ENCODE measurements at regions not wholly inside any gene's neighbourhood (a gene's known extent, or its start where the extent isn't known, plus 50 kb on each side); places are given as distances from the start of the nearest gene placed in this dataset.
A peak's percentile ranks its signal among the peaks of the same experiment; 100 is the strongest.

DNA sequence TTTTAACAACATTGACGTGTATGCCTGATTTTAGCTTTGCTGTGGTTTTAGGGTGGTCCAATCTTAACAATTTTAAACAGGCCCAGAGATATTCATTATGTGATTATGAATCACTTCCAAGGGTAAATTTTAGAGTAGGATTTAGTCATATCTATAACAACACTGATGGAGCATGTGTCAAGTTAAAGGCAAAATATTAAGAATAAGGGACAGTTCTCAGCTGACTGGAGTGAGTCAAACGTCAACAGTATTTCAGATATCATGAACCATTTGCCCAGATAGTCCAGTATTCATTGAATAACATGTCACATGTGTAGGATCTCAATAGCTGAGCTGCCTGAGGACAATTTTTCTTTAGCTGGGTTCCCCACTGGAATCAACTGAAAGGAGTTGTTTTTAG lies 61.3 kb upstream of the VCX2 start:
- no peak for DNase-seq

DNA sequence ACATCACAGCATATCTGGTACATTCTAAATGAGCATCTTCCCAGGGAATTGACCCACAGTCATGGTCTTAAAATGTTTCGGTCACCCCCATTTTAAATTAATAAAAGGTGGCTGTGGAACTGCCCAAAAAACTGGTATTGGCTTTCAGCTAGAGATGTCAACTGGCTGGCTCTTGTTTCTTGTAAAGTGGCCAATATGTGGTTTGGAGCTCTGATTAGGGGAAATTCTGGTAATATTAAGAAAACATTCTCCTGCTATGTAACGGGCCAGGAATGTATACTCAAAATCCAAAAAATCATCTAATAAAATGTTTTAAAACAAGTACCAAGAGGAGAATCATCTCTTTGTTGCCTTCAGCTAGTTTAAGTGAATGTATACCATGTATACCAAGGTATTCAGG lies 62.0 kb upstream of the VCX2 start:
- DNase-seq, result no peak

DNA sequence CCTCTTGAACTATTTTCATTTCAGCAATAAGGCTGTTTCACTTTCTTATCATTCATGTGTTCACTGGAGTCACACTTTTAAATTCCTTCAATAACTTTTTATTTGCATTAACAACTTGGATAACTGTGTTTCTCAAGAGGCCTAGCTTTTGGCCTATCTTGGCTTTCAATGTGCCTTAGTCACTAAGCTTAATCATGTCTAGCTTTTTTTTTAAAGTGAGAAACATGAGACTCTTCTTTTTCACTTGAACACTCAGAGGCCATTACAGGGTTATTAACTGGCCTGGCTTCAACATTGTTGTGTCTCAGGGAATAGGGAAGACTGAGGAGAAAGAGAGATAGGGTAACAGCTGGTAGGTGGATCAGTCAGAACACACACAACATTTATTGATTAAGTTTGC lies 64.0 kb upstream of the VCX2 start:
- no peak for DNase-seq

DNA sequence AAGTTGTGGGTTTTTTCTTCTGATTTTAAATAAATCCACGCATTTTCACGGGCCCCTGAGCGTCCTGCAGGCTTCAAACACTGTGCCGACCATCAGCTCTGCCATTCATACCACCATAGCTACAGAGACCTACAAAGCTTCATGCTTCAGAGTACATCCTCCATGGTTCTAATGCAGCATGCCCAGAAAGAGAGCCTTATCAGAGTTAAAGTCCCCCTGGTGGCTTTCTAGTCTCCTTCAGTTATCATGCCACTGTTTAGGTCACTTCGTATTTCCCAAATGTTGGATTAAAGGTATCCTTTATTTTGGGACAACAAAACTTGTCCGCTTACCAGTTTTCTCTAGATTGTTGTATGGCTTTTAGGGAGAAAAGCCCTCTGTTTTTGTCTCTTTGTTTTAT lies 66.7 kb upstream of the VCX2 start:
- no peak for DNase-seq

DNA sequence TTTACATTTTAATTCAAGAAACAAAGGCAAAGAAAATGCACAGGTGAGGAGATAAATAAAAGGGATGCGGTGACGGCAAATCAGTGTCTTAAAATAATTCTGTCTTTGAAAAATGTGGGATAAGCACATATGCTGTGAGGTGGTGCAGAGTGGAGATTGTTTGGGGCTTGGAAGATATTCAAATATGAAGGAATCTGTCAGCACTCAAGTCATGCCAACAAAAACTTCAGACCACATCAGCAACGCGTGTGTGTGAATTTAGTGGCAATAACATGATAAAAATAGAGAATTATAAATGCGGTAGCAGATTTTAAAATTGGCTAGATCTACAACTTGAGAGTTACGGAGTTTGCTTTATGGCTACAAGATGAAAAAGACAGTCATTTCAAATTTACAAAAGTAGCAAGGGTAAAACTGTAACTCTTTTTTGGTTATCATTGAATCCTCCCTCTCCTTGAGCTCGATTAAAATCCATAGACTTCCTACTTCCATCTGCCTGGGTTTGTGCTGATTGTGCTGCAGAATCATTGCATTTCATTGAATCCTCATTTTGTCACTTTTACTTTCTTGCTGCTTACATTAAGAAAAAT lies 71.5 kb upstream of the VCX2 start:
- DNase-seq, result no peak

DNA sequence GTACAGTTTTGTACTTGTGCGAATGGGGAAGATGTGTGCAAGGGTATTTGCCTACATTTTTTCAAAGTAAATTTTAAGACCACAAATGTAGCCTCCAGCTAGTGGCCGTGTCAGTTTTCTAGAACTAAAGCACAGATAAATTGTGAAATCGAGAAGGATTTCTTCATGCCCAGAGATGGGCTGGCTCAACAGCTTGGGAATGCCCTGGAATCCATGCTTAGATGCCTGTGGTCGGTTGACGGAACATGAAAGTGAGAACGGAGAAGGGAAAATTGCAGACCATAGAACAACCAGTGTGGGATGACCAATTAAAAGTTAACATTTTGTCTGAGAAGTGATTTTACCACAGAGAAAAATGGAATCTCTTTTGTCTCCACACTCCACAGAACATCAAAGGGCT lies 73.2 kb upstream of the VCX2 start:
- no peak for DNase-seq

DNA sequence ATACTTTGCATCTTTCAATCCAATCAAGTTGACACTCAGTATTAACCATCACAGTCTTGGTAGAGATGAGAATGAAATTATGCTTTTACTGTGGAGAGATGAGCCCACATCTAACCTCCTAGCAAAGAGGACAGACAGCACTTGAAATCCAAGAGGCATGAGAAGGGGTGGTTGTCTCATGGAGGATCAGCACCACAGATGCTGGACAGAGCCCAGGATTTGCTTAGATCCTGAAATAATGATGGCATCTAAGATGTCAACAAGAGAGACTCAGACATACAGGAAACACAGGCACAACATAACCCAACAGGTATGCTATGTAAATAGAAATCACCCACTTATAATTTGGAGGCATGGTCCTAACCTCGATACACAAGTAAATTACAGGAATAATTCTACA lies 74.3 kb upstream of the VCX2 start:
- no peak for DNase-seq

DNA sequence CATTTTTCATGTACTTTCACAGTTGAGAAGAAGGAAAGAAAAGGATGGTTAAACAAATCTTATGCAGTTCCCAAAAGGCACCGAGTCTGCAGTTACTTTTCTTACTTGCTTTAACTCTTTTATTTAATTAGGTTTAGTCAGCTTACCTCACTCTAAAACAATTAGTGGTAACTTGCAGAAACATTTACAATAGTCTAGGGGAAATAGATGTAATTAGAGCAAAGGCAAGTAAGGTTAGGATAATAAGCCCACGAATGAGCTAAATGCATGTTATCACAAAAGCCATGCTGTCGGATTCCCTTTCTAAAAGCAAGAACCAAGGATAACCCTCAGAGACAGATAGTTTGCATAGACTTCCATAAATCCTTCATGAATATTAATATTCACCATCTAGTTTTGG lies 82.0 kb upstream of the VCX2 start:
- DNase-seq, result no peak

DNA sequence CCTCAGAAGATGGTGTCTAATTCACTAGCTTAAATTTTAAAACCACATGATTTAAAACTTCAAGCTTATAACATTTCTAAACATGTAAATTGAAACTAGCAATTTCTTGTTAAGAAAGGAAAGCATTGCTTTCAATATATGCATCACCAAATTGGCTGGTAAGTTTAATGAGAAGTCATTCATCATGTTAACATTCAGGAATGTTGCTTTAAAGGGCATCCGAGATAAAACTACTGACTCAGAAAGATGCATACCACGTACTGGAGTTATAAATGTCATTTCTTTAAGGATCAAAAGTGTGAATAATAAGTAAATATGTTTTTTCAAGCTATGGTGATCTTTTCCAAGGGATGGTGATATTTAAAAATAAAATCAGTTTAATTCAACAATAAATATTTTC lies 83.3 kb upstream of the VCX2 start:
- no peak for DNase-seq

DNA sequence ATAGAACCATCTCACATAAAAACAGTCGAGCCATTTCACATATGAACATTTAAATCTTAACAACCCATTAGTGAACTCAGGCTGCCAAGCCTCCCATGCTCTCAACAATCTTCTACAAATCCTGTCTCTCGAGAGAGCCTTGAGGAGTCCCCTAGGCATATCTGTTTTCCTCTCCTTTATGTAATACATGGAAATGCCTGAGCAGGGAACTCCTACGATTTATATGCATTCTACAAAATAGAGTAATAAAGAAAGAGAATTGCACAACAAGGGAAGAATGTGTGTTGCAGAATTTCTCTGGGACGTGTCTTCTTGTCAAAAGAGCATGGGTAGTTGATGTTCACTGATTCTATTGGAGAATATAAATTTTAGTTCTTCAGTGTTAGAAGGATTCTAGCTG lies 101.8 kb upstream of the VCX2 start:
- DNase-seq, result no peak

DNA sequence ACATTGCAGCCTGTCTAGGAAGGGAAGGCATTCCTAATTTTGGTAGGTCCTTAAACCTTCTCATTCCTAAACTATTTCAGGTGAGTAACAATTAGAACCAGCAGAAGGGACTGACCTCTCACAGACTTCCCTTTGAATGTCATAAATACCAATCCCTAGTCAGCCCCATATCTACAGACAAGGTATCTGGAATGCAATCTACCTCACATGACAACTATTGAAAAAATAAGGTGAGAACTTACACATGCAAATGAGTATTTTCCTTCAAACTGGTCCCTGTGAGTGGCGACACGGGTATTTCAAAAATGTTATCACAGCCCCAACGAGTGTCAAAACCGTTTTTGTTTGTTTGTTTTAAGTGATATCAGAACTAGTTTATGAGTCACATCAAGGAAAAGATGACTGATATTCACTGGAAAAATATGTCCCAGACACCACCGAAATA lies 102.4 kb upstream of the VCX2 start:
- peak; percentile 18 to 21 for DNase-seq

DNA sequence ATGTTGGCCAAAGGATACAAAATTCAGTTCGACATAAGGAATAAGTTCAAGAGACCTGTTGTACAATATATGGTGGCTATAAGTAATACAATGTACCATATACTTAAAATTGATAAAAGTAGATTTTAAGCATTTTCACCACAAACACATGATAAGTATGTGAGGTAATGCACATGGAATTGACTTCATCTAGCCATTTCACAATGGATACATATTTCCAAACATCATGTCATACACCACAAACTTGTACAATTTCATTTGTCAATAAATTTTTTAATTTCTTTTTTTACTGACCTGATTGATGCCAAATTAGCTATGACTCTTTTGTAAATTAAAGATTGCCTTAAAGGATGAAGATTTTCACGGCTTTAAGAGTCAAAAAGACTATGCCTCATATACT lies 103.1 kb upstream of the VCX2 start:
- no peak for DNase-seq

DNA sequence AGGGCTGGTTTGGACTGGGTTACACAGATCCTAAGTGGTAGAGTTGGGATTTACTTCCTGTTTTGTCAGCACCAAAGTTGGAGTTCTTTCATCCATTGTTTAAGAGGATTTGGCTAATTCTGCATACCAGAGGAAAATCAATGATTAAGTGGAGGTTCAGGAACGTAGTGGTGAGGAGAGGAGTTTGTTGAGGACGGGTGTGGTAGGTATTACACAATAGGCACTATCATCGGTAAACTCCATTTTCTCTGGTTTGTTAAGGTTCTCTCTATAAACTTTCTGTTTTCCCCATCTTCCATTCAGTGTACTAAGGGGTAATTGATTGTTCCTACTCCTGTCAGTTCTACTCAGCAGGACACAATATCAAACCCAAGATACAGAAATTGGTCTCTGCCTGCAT lies 107.5 kb upstream of the VCX2 start:
- no peak for DNase-seq

DNA sequence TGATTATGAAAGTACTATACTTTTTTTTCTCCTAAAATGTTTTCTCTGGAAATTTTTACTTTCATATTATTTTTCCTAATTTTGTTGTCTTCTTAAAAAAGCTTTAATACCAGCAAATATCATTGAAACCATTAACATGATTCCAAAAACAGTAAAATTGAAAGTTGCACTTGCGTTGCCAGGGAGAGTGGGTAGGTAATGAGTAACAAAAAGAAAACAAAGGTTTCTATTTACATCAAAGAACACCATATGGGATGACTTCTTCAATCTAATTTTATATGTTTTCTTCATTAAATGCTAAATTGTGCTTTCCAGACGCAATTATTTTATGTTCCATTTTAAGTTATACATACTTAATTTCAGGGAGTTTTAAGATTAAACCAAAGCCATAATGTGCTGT lies 108.3 kb upstream of the VCX2 start:
- DNase-seq, result no peak

DNA sequence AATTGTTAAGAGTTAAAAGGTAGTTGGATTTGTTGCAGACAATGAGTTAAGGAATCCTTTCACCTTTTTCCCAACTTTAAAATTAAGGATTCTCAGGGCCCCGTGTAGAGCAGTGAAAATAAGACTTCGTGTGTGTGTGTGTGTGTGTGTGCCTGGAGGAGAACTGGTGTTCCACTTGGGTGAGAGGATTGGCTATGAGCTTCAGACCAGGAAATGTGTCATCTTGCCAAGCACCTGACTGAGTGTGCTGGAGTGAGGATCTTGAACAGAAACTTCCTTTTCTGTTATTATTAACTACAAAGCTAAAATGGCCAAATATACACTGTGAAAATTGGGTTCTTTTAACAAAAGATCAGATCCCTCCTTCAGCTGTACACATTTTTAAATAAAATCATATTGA lies 113.1 kb upstream of the VCX2 start:
- DNase-seq, result no peak

DNA sequence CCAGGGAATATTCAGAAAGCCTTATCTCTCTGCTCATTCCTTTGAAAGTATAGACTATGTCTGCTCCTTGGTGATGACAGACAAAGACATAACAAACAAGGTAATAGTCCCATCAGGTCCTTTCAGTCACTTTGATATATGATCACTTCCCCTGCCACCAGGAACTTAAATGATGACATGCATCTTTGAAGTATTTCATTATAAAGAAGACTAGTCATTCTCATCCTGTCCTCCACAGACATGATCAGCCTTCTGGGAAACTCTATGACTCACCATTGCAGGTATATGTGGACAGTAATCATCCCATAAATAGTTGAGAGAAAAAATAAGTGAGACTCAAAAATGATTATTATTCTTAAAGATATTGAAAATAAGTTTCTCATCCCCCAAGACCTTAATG lies 117.5 kb upstream of the VCX2 start:
- DNase-seq, result no peak

DNA sequence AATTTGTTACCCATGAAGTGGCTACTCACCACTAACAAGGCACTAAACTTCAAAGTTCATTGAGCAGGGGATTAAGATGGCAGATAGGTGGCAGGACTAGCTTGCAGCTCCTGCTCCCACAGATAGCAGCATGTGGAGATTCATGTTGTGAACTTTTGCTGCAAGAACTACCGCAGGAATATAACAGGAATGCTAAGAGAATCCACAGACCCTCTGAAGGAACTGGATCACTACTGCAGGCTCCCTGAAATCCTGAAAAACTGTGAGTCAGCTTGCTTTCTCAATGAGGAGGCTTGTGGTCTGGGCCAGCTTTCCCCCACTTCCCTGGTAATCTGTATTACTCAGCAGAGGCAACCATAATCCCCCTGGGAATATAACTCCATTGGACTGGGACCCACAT lies 118.5 kb upstream of the VCX2 start:
- DNase-seq, result no peak

DNA sequence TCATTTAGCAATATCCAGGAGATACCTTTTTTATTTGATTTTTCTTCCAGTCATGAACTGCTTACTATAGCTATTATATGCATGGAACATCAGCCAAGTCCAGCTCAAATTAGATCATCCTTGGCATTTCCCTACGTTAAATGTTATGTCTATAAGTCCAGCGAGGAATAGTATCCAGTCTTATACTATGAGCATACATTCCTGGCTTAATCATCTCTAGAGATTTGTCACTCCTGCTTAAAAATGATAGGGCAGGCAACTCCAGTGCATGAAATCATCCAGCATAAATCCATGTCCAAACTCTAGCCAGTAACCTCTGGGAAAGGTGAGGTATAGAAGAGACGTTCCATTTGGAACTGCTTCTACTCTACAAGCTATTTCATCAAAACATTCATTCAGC lies 126.7 kb upstream of the VCX2 start:
- DNase-seq, result no peak

DNA sequence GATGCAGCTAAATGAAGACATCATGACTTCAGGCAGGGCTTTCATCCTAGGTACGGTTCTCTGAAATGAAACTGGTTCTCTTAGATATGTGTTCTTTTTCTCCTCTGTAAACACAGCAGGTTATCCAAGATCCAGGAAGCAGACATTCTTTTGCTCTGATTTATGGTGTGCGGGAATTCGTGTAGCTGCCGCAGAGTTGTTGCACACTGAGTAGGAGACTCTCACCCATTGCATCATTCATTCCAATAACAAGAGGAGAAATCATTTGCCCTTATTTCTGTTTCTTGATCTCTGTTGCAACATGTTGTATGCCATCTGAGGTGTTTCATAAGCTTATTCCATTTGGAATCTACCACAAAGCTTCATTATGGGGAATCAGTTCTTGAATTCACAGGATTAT lies 133.6 kb upstream of the VCX2 start:
- DNase-seq, result no peak

DNA sequence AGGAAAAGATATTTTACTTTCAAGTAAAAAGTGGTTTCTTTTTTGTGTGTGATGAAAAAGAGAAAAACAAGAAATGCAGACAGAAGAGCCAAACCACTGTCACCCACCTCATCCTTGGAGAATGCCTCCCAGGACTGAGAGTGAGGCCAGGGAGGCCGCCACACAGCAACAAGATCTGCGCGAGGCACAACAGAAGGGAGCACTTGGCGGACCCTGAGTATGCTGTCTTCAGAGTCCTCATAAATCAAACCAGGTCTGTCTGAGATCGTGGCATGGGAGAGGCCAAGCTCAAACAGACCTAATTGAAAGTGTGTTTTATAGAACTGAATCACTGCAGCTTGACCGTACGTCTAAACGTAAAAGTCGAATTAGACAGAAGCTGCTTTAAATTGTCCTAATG lies 134.3 kb upstream of the VCX2 start:
- no peak for DNase-seq

DNA sequence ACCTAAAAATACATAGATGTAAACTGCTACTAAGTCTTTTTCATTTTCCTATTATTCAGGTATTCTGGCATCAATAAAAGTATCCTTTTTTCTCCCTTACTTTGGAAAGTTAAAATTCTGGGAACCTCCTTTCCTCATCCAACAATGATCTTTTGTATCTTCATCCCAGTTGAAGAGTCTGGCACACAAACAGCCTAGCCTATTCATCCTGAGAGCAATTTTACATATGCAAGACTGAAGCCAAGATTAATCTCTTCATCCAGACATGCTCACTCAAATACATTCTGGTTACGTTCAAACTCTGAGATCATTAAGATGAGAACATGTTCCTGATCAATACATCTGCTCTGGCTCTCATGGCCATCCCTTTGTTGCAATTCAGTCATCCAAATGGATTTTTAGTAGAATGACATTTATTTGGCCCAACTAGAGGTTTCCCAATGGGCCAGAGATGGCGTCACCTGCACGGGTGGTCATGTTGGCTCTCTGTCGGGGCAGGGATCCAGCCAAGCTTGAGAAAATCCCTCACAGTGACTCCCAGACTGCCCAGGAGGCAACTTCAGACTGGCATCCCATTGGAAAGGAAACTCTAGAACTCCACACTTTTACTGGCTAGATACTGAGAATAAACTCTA lies 135.3 kb upstream of the VCX2 start:
- no peak for DNase-seq

DNA sequence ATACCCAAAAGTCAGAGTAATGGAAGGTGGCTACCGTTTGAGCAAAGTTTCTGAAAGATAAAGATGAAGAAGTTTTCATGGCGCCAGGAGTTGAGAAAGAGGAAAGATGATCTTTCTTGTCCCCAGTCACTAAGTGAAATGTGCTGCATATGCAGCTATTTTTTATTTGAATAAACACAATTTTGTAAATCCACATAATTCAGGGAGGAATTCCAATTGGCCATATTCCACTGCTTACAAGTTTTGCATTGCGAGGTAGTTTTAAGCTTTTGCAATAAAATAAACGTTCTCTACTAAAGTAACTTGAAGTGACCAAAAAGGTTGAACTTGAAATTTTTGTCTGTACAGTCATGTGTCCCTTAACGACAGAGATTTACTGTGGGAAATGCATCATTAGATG lies 139.3 kb upstream of the VCX2 start:
- DNase-seq, result no peak

DNA sequence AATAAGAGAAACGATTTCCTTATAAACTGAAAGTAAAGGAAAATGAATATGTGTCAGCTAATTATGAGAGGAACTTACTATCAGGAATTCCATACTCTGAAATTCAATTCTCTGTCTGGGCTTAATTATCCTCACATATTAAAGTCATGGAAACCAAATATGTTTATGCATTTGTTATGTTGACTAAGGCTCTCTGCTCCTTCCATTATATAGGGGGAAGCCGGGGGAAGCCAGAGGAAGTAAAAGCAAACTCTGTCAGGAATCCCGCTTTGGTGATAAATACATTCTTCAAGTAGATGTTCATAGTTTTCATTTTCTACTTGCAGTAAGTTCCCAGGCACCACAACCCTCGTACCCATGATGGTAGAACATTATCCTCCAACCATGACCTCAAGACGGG lies 142.8 kb upstream of the VCX2 start:
- DNase-seq, result no peak

DNA sequence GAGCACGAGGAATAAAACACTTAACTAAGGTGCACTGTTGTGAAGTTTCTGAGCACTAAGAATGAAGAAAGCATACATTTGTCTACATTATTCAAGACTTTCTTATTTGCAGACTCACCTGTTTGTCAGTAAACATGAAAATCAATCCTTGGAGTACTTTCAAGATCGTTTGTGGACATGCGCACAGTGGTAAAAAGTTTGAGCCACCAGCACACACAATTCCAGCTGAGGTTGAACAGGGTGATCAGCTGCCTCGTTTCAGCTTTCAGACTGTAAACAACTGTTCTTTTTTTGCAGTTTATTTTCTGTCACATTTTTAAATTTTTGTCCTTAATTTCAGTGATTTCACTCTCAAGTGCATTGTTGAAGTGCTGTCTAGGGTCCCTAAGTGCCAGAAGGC lies 143.8 kb upstream of the VCX2 start:
- no peak for DNase-seq

DNA sequence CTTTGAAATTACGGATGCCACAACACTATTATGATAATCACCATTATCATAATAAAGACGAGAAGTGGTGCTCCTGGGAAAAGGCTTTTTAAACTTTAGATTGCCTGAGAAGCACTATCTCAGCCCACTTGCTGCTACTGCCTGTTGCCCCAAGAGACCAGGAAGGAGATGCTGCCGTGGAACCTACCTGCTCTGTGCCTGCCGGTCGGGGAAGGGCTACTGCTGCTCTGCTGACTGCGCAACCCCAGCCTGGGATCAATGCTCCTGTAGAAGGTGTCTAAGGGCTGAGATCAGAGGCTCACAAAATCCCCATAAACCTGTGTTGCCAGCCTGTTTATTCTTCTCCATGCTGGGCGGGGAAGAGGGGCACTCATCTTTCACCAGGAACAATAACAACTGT lies 145.3 kb upstream of the VCX3B start:
- DNase-seq, result no peak

DNA sequence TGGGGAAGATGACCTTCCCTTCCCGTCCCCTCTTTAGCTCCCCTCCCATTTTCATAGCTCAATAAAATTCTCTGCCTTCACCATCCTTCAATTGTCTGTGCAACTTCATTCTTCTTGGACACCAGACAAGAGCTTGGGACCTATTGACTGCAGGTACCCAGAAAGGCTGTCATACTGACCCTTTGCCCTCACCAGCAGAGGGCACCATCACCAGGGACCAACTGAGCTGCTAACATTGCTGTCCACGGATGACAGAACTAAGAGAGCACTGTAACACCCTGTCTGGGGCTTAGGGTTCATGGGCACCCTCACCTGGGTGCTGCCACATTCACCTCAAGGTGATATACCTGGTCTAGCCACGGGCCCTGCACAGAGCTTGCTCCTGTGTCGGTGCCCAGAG lies 141.3 kb upstream of the VCX3B start:
- no peak for DNase-seq

All from SW 1271 (cell line).